Cerebellar nuclear complex (tissue), 1 donor: ENCODE measurements at regions not wholly inside any gene's neighbourhood (a gene's known extent, or its start where the extent isn't known, plus 50 kb on each side); places are given as distances from the start of the nearest gene placed in this dataset.

Experiments used
- DNase-seq, 2 experiments: peaks; one replicate each; lab custom pipeline; 2025; lab: John Stamatoyannopoulos, UW

DNA sequence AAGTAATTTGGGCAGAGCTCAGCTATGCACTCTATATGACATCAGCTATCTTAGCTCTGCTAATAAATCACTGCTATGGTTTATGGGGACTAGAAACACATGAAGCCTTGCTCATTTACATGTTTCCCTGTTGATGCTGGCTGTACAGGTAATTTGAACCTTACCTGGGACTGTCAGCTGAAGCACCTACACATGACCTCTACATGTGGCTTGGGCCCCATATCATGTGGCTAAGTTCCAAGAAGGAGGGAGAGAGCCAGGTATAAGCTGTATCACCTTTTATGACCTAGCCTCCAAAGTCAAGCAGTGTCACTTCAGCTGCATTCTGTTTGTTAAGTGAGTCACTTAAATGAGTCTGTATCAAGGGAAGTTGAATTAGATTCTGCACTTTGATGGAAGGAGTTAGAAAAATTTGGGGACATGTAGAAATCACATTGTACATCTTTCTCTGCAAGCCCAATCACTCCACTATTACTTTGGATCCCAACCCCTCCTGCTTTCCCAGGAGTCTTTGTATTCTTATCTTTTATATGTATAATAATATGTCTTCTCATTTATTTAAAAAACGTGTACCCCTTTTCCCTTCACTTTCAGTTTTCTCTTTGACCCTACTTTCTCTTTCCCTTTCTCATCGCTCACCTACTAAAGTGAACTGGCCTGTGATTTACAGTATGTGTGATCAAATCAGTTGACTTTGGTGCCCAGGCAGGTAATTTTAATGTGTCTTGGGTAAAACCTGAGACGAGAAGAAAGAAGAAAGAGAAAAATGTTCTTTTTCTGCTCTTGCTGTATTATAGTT is 53.4 kb upstream of the PRKACB start:
- DNase-seq = no peak

DNA sequence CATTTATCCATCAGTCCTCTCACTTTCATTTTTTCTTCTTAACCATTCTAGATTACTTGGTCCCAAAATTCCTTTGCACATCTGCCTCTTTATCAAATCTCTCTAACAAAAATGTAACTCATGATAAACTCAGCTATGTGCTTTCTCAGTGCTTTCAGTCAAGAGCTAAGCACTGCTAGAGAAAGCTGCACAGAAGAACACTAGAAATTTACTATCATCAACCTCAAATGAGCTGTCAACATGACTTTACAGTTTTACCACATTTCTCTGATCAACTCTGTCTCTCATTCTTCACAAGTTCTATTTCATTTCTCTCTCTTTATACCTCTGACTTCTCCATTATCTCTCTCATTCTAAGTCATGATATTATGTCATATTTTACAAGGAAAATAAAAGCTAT is 54.2 kb upstream of the PRKACB start:
- DNase-seq = no peak

DNA sequence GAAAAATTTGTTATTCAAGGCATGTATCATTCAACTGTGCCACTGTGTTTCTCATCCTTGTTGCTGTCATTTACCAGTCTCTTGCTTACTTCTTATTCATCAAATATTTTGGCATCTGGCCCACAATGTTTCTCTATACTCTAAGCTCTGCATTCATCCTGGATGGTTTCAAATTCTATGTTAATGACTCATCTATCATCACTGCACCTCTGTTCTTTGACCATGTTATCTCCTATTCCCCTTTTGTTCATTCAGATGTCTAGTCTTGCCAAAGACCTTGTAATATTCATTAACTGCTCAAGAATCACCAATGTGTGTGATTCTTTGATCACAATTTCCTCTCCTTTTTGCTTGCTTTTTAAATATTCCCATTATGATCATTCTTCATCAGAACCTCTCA is 54.6 kb upstream of the PRKACB start:
- no peak for DNase-seq

DNA sequence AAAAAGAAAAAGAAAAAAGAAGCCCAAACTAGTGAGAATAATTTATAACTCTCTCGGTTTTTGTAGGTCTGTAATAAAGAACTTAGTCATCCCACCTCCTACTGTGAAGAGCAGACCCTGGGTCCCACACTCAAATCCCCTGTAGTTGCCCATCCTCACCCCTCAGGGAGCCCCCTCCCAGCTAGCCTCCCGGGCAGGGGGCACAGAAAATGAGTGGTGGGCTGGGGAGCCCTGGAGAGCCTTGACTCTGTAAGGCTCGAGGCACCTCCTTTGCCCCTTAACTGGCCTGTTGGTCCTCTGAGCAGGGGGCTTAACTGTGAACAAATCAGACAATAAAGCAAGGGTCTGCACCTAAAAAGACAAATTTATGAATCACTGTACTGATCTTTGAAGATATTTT is 57.5 kb upstream of the PRKACB start:
- DNase-seq = no peak

DNA sequence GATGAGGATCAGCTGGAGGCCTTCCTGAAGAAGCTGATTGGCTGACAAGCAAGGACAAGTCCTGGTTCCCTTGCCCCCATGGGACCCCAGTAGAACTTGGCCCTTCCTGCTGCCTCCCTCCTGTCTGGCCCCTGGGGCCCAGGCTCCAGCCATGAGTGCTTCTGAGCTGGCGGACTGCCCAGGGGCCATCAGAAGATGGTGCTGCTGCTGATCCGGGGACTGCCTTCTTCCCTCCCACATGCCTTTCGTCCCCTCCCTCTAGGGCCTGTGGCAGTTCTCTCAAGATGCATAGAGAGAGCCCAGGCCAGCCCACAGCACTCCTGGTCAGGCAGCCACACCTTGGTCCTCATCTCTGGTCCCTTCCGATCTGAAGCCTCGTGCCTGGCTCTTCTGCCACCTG is 57.9 kb upstream of the PRKACB start:
- no peak for DNase-seq

DNA sequence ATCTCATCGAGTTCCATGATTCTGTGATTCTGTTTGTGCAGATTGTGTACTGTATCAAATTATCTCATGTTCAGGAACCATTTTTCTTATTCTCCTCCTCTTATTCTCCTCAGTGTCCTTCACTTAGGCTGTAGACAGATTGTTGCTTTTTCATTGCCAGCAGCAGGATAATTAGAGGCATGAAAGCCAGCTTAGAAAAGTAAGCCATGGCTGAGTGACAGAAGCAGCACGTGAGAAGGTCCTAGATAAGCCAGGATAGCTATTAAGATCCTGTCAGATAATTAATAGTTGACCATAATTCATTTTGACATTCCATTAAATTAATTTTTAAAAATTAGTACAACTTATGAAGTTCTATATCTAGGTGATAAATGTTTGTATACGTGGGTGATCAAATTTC is 60.8 kb upstream of the PRKACB start:
- DNase-seq = no peak

DNA sequence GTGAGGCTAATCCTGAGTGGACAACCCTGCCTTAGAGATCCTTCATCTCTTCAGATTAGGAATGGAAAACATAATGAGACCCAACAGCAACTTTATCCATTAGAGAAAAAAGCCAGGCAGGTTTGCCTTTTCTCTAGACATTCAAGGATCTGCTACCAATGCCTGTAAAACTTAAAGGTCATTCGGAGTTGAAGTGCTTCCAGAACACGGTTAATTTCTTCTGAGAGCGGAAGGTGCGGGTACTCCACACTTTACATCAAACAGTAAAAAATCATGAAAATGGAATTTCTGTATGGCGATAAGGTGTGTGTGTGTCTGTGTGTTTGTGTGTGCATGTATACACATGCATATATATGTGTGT is 65.2 kb upstream of the PRKACB start:
- no peak for DNase-seq

DNA sequence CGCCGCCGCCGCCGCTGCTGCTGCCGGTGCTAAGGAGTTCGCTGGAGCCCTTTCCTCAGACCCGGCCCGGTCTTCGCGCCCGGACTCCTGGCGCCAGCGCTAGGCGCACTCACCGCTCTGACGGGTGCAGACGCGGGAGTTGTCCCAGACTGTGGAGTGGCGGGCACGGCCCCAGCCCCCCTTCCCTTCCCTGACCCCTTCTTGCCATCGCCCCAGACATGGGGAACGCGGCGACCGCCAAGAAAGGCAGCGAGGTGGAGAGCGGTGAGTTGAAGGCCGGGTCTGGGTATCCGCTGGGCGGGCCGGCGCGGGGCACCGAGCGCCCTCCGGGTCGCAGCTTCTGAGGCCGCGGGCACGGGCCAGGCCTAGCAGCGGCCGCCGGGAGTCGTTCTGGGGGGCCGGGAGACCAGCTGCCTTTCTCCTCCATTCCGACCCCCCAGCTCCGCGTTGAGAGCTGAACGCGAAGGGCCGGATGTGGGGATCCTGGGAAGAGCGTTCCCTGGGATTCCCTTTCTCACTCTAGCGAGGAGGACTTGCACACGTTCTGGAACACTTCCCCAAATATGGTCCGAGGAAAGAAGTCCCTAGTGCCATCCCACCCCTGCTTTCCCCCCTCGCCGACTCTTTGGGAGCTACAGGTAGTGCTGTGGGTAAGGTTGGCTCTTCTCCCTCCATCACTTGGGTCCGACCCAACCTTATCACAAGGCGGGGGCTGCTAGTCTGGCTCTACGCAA is 65.8 kb upstream of the PRKACB start:
- DNase-seq = no peak

DNA sequence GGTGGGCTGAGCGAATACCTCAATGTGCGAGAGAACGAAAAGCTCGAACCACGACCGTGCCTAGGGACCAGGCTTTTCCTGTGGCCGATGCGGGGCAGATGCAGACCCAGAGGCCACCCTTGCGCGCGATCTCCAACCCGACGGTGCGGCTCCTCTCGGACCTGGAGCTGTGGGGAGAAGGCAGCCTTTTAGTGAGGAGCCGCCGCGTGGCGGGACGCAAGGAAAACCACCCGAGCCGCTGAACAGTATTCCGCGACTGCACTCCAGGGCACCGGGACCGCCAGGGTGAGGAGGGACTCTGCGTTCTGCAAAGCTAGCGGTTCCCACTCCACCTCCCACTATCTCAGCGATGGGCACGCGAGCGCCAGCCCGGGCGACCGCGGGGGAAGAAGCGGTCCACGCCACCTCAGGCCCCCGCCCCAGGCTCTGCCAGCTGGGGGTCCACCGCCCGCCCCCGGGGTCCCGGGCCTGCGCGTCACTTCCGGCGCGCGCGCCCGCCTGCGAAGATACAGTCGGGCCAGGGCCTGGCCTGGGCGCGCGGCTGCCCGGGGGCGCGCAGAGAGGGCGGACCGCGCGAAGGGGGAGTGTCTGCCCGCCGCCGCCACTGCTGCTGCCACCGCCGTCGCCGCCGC is 66.5 kb upstream of the PRKACB start:
- peak in 1 of 2 experiments; percentile 60 for DNase-seq

DNA sequence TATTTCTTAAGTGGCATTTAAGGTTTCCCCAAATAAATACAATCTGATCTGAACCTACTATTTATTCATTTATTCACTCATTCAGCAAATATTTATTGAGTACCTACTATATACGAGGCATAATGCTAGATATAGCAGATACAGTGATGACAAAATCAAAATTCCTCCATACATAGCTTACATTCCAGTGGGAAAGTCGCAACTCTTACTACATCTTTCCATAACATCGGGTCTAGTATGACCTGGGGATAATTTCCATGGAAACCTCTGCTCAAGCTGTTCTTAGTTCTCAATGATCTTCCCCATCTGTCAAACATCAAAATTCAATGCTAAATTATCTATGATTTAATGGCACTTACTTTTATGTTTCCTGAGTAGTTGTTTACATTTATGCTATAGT is 70.8 kb upstream of the PRKACB start:
- DNase-seq = no peak

DNA sequence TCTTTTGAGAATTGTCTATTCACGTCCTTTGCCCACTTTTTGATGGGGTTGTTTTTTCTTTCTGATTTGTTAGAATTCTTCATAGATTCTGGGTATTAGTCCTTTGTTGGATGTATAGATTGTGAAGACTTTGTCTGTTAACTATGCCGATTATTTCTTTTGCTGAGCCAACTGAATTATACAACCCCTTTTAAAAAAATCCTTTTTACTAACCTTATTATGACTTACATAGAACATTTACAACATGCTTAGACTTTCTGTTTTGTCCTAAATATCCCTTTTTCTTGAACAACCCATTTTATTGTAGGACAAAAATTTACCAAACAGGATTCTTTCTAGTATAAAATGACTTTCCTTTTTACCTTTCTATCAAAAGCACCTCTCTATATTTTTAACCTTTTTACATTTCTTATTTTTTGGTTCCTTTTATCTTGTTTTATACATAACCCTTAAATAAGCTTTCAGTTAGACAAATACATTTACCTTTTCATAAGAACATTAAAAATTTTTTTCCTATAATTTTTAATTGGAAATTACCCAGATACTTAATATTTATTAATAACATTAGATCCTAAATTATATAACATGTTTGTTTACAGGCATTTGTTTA is 70.4 kb upstream of the TTLL7 start:
- DNase-seq = no peak

DNA sequence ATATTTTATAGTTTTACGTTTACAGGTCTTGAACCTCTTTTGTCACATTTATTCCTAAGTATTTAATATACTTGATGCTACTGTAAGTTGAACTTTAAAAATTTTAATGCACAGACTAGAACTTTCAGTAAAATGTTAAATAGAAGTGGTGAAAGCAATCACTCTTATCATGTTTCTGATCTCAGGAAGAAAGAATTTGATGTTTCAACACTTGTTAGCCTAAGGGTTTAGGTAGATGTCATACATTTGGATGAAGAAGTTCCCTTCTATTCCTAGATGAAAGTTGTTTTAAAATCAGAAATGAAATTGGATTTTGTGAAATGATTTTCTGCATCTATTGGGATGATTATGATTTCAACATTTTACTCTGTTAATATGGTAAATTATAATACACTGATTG is 63.6 kb upstream of the TTLL7 start:
- no peak for DNase-seq

DNA sequence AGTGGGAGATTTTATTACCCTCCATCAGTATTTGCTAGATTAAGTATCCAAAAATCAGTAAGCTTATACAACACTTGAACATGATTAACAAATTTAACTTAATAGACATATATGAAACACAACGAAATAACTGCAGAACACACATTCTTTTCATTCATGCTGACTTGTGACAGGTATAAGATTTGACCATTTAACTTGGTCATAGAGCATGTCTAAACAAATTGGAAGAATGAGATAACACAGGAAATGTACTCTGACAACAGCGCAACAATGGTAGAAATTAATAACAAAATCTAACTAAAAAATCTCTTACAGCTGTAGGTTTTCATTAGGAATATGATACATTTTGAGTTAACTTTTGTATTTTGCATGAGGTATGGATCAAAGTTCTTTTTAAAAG is 62.4 kb upstream of the TTLL7 start:
- DNase-seq = no peak

DNA sequence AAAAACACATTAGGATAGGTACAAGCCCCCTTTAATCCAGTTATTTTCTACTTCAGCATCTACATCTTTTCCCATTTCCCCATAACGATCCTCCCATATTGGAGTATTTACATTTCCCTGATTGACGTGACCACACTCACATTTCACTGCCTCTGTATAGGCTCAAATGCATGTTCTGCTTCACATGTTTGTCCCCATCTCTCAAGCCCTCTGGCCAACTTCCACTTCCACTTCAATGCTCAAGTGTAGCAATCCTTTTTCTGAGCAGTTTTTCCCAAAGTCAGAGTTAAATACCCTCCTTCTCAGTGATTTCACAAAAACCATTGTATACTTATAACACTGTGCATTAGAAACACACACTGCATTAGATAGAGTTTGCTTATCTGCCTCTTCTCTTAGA is 61.8 kb upstream of the TTLL7 start:
- DNase-seq = no peak

DNA sequence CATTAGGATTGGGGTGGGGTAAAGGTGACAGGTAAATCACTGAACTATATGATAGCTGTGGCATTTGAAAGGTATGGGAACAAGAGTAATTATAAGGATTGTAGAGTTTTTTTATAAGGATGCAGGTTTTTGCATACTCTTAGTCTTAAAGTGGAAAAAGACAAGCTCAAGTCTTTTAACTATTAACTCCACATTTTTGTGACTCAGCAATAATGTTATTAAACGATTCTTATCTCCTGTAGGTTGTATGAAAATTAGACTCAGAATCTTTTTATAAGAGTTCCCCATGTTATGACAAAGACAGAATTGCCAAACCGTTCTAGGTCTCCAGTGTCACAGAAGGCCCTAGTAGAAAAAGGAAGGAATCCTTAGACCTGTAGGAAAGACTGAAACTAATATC is 49.9 kb upstream of the TTLL7 start:
- no peak for DNase-seq
